ENCODE measurements at regions not wholly inside any gene's neighbourhood (a gene's known extent, or its start where the extent isn't known, plus 50 kb on each side); places are given as distances from the start of the nearest gene placed in this dataset.

DNA sequence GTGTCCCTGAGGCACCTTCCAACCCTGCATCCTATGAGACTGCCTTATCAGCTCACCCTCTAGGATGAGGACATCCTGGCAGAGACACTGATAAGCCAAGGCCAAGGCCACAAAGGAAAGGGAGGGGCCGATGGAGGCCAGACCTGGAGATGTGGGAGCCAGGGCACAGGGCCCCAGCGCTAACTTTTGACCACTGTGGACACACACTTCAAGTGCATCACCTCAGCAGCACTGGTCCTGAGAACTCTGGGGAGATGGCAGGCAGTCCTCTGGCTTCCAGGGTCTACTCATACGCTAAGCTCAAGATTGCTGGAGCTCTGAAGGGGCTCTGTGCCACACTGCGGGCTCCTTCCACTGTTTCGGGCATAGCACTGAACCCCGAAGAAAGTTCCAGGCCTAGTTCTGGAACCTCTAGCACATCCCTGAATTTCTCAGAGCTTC, 100.2 kb upstream of the ID2 start (continued):
- TF ChIP-seq HNRNPUL1 (IDR thresholded peaks at IDR 0.05; ENCODE audit: low read length): no peak

DNA sequence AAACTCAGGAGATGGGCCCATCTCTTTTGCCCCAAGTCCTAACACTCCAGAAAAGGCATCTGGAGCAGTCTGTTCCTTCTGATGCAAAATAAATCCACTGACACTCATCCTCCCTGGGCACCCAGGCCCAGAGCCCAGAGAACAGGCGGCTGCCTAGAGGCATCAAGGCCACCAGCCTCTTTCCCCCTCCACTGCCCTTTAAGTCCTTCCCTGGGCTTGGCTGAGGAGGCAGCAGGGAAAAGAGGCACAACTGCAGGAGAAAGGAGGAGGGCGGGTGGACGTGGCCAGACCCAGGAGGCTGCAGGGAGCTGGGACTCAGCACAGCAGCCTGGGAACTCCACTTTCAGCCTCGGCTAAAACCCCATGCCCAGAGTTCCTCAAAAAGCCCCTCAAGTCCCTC, 99.7 kb upstream of the ID2 start:
- BruUV-seq (replicated peaks): no TSS peak
- CTCF ChIA-PET (ENCODE audit: low intra/inter-chr PET ratio): no interaction called here
- 75% methylated on average over 2 of the region's 4 CpGs for WGBS (ENCODE audit: insufficient coverage, low coverage, missing lambda C conversion rate)
- POLR2A ChIA-PET: interaction anchor here (0.8 to 5.3 kb wide), 4 partner anchors 9 to 100 kb away, joined by 3 to 33 read pairs (median 4); partner anchors contain the start of gene ID2
- Histone ChIP-seq H3K9me3 (replicated peaks; ENCODE audit: control insufficient read depth, insufficient read depth, low read depth, low read length) (no peaks in the 10 kb centered on the region), H3K27ac (ENCODE audit: extremely low read depth, low read depth, low read length) (no peak overlapping the region), H4K20me1 (replicated peaks; ENCODE audit: control insufficient read depth, insufficient read depth, low read length) (no peaks in the 10 kb centered on the region), H3K4me2 (ENCODE audit: insufficient read depth, low read length) (no peak overlapping the region), H3K79me2 (ENCODE audit: control insufficient read depth, insufficient read depth, low read length) (no peaks in the 10 kb centered on the region), H3K4me3 (no peak overlapping the region), H3K36me3 (ENCODE audit: control insufficient read depth, insufficient read depth, low read length) (no peaks in the 10 kb centered on the region), H3K9ac (ENCODE audit: insufficient read depth in 1 of 2, low read depth in 2 of 2, low read length in 2 of 2) (peak overlapping the region in 1 of 2 experiments; percentile 38; a peak in 1 of 4 replicates), H2AFZ (ENCODE audit: low read depth, low read length) (no peak overlapping the region), H3K27me3 (ENCODE audit: control insufficient read depth in 2 of 2, insufficient read depth in 2 of 2, low read length in 2 of 2) (peaks cover 0 to 29% of the 10 kb centered on the region in 2 experiments; a peak in 2 of 5 replicates), H3K9me1 (ENCODE audit: control insufficient read depth, insufficient read depth, low read length) (no peaks in the 10 kb centered on the region), H3K4me1 (replicated peaks in 1 of 2; ENCODE audit: control insufficient read depth in 2 of 2, insufficient read depth in 2 of 2, low read length in 2 of 2) (peaks cover 19 to 44% of the 10 kb centered on the region in 2 experiments)
- ATAC-seq: no peak
- intact Hi-C loops (cut with micrococcal nuclease) (loop anchor here (5.0 kb wide), 1 partner anchor 55 kb away; no protein-coding TSS in a partner anchor), in situ Hi-C loops (cut with MboI) (no loop called here)
- DNase-seq (ENCODE audit: extremely low read depth in 1 of 4, low spot score in 3 of 4): no peak
- FAIRE-seq: no peak
- no peak for TF ChIP-seq EP400 (IDR thresholded peaks at IDR 0.05)

DNA sequence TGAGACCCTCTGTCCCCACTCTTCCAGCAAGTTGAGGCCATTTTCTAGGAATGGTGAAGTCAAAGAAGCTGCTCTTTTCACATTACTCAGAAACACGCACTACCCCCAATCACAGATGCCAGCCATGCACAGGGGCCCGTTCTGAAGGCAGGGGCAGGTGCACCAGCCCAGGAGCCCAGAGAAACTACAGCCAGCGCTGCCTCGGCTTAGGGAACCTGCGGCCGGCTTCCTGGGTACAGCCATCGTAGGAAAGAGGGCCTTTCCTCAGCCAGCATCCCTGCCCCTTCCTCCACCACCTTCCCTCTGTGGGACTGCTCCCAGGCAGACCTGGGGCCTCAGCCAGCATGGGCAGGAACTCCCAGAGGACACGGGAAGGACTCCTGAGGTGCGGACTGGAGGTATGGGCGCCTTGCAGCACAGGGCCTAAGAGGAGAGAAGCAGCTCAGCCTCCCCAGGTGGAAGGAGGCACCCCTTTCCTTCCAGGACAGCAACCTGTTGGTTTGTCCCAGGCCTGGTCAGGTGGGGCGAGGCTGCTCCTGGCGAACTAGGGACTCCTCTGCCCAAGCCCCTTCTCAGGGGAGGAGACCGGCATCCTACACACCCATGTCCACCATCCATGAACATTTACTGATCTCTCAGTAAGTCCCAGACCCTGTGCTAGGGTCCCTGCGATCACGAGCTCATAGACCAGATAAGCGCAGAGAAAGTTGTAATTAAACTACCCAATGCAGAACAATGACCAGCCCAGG, 99.0 kb upstream of the ID2 start:
- 67% methylated on average over 15 of the region's 16 CpGs for WGBS (ENCODE audit: insufficient coverage, low coverage, missing lambda C conversion rate)
- no TSS peak for BruUV-seq (replicated peaks)
- peaks cover 19 to 47% of the 10 kb centered on the region in 2 experiments for H3K4me1 ChIP-seq (replicated peaks in 1 of 2; ENCODE audit: control insufficient read depth in 2 of 2, insufficient read depth in 2 of 2, low read length in 2 of 2)
- no peaks in the 10 kb centered on the region for H4K20me1 ChIP-seq (replicated peaks; ENCODE audit: control insufficient read depth, insufficient read depth, low read length)
- peak overlapping the region; percentile 24 to 68; a peak in 2 of 4 replicates for H3K9ac ChIP-seq (ENCODE audit: insufficient read depth in 1 of 2, low read depth in 2 of 2, low read length in 2 of 2)
- H3K4me2 ChIP-seq (ENCODE audit: insufficient read depth, low read length): peak overlapping the region; percentile 59
- no peak overlapping the region for H3K4me3 ChIP-seq
- peak overlapping the region; percentile 96 for H2AFZ ChIP-seq (ENCODE audit: low read depth, low read length)
- no peak overlapping the region; the same call in 2 of the 3 replicates for H3K27ac ChIP-seq (ENCODE audit: extremely low read depth, low read depth, low read length)
- FAIRE-seq (no peak), DNase-seq (ENCODE audit: extremely low read depth in 1 of 4, low spot score in 3 of 4) (no peak), ATAC-seq (no peak)
- no peaks in the 10 kb centered on the region for H3K79me2 ChIP-seq (ENCODE audit: control insufficient read depth, insufficient read depth, low read length)
- CTCF ChIA-PET (ENCODE audit: low intra/inter-chr PET ratio): no interaction called here
- in situ Hi-C loops (cut with MboI) (no loop called here), intact Hi-C loops (cut with micrococcal nuclease) (loop anchor here (5.0 kb wide), 1 partner anchor 56 kb away; no protein-coding TSS in a partner anchor)
- H3K9me1 ChIP-seq (ENCODE audit: control insufficient read depth, insufficient read depth, low read length): no peaks in the 10 kb centered on the region
- no peaks in the 10 kb centered on the region for H3K36me3 ChIP-seq (ENCODE audit: control insufficient read depth, insufficient read depth, low read length)
- no peaks in the 10 kb centered on the region for H3K9me3 ChIP-seq (replicated peaks; ENCODE audit: control insufficient read depth, insufficient read depth, low read depth, low read length)
- peaks cover 0 to 32% of the 10 kb centered on the region in 2 experiments; a peak in 2 of 5 replicates for H3K27me3 ChIP-seq (ENCODE audit: control insufficient read depth in 2 of 2, insufficient read depth in 2 of 2, low read length in 2 of 2)
- POLR2A ChIA-PET: interaction anchor here (0.8 to 5.3 kb wide), 6 partner anchors 9 to 99 kb away, joined by 3 to 33 read pairs (median 4); partner anchors contain the start of gene ID2
- TF ChIP-seq ASH1L (IDR thresholded peaks at IDR 0.05; ENCODE audit: borderline replicate concordance, low read depth, partially characterized antibody) (no peak), POU5F1 (IDR thresholded peaks at IDR 0.05; ENCODE audit: borderline replicate concordance, low read depth, low read length, partially characterized antibody) (no peak), RFX5 (IDR thresholded peaks at IDR 0.05; ENCODE audit: low read depth, low read length) (no peak), PHTF2 (CRISPR knock-in tag; IDR thresholded peaks at IDR 0.05) (no peak), YBX1 (IDR thresholded peaks at IDR 0.05) (no peak)
- TF ChIP-seq, protein P1, sequence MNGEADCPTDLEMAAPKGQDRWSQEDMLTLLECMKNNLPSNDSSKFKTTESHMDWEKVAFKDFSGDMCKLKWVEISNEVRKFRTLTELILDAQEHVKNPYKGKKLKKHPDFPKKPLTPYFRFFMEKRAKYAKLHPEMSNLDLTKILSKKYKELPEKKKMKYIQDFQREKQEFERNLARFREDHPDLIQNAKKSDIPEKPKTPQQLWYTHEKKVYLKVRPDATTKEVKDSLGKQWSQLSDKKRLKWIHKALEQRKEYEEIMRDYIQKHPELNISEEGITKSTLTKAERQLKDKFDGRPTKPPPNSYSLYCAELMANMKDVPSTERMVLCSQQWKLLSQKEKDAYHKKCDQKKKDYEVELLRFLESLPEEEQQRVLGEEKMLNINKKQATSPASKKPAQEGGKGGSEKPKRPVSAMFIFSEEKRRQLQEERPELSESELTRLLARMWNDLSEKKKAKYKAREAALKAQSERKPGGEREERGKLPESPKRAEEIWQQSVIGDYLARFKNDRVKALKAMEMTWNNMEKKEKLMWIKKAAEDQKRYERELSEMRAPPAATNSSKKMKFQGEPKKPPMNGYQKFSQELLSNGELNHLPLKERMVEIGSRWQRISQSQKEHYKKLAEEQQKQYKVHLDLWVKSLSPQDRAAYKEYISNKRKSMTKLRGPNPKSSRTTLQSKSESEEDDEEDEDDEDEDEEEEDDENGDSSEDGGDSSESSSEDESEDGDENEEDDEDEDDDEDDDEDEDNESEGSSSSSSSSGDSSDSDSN (IDR thresholded peaks at IDR 0.05; ENCODE audit: borderline replicate concordance in 1 of 2, low read depth in 2 of 2, low read length in 2 of 2): no peak
- TF ChIP-seq, protein P2, sequence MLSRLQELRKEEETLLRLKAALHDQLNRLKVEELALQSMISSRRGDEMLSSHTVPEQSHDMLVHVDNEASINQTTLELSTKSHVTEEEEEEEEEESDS (CRISPR knock-in tag; IDR thresholded peaks at IDR 0.05): no peak

All from K562 (cell line).